ENCODE measurements at regions not wholly inside any gene's neighbourhood (a gene's known extent, or its start where the extent isn't known, plus 50 kb on each side); places are given as distances from the start of the nearest gene placed in this dataset.
"Not testable (repeated sequence)": the region's sequence is repeated elsewhere in the genome, so short reads cannot be mapped to it uniquely, and the experiment has no call there.

DNA sequence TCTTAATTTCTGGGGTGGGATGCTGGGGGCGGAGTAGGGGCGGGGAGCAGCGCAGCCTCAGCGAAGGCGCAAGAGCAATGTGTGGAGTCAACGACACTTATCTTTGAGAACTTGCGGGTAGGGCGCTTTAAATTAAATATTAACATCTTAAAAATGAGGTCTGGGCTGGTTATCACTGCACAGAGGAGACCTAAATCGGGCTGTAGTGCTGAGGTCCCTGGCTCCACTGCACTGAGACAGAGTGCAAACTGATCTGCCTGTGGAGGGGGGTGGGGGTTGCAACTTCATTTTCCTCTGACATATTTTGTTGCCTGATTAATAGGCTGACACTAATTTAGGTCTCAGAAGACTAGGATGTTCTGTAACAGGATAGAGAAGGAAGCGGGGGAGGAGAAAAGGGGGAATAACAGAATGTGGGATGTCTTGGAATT is 253.0 kb upstream of the FANCL start:
- ChIA-PET CTCF (no interaction called here), POLR2A (no interaction called here)
- no peak for ATAC-seq
- no peak for DNase-seq
- H3K4me3 Mint-ChIP-seq = no peak overlapping the region
- no peaks in the 10 kb centered on the region for H3K9me3 Mint-ChIP-seq (ENCODE audit: low read depth)
- no peaks in the 10 kb centered on the region for H3K36me3 Mint-ChIP-seq (ENCODE audit: low read depth)
- intact Hi-C loops (cut with DNase I, micrococcal nuclease) = no loop called here
- H3K27me3 Mint-ChIP-seq = no peaks in the 10 kb centered on the region
- no peak overlapping the region for H3K27ac Mint-ChIP-seq
- H3K4me1 Mint-ChIP-seq = no peaks in the 10 kb centered on the region

DNA sequence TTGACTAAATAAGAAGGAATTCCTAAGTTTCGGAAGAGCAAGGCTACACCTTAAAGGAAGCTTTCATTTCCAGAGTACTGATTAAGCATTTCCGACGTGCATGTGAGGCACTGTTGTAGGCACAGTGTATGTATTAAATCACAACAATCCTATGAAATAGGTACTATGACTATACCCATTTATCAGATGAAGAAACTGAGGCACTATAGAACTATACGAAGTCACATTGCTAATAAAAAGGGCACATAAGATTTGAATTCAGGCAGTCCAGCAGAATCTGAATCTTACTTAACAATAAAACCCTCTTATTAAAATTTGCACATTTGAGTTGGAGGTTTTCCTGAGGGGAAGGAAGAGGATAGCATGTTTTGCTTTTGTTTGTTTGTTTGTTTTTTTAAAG is 243.5 kb upstream of the FANCL start:
- H3K36me3 Mint-ChIP-seq (ENCODE audit: low read depth) = no peaks in the 10 kb centered on the region
- no peaks in the 10 kb centered on the region for H3K27me3 Mint-ChIP-seq
- no peak overlapping the region for H3K27ac Mint-ChIP-seq
- DNase-seq (no peak), ATAC-seq (no peak)
- intact Hi-C loops (cut with DNase I, micrococcal nuclease) = no loop called here
- ChIA-PET CTCF (no interaction called here), POLR2A (no interaction called here)
- no peaks in the 10 kb centered on the region for H3K9me3 Mint-ChIP-seq (ENCODE audit: low read depth)
- H3K4me3 Mint-ChIP-seq = no peak overlapping the region
- H3K4me1 Mint-ChIP-seq = no peaks in the 10 kb centered on the region

DNA sequence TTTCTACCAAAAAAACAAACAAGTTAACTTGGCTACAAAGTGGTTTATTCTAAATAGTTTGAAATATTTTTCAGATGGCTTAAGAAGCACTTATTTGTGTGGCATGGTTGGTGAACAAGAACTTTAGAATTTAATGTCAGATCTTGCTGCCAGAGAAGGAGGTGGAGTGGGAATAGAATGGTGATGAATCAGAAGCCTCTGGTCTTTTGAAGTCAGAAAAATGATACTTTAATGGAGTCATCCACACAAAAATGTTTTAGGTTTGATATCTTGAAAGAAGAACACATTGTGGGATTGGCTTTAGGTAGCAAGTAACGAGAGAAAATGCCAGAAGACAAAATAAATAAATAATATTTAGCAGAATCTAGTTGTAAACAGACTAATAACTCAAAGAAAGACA is 243.1 kb upstream of the FANCL start:
- CTCF ChIA-PET = no interaction called here
- intact Hi-C loops (cut with DNase I, micrococcal nuclease) = no loop called here
- no peaks in the 10 kb centered on the region for H3K4me1 Mint-ChIP-seq
- POLR2A ChIA-PET = no interaction called here
- no peaks in the 10 kb centered on the region for H3K9me3 Mint-ChIP-seq (ENCODE audit: low read depth)
- ATAC-seq = no peak
- no peaks in the 10 kb centered on the region for H3K27me3 Mint-ChIP-seq
- H3K4me3 Mint-ChIP-seq = no peak overlapping the region
- H3K36me3 Mint-ChIP-seq (ENCODE audit: low read depth) = no peaks in the 10 kb centered on the region
- DNase-seq = no peak
- H3K27ac Mint-ChIP-seq = no peak overlapping the region

DNA sequence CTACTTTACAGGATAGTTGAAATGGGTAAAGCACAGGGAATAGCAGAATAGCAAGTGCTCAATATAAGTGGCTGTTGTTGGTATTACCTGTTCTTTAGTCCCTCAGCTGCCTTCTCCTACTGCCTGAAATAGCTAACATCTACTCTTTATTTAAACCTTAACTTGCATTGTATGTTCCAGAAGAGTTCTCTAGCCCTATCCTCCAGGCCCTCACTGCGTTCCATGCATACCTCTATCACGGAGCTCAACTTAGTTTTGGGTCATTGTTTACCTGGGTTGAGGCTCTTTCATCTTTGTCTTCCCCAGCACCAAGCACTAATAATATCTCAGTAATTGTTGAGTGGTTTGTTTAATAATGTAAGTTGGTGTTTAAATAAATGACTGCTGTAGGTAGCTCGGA is 242.2 kb upstream of the FANCL start:
- POLR2A ChIA-PET = no interaction called here
- Mint-ChIP-seq H3K36me3 (ENCODE audit: low read depth) (no peaks in the 10 kb centered on the region), H3K4me1 (no peaks in the 10 kb centered on the region), H3K9me3 (ENCODE audit: low read depth) (no peaks in the 10 kb centered on the region), H3K4me3 (no peak overlapping the region), H3K27ac (no peak overlapping the region), H3K27me3 (no peaks in the 10 kb centered on the region)
- ATAC-seq (no peak), DNase-seq (no peak)
- CTCF ChIA-PET = no interaction called here
- intact Hi-C loops (cut with DNase I, micrococcal nuclease) = no loop called here

DNA sequence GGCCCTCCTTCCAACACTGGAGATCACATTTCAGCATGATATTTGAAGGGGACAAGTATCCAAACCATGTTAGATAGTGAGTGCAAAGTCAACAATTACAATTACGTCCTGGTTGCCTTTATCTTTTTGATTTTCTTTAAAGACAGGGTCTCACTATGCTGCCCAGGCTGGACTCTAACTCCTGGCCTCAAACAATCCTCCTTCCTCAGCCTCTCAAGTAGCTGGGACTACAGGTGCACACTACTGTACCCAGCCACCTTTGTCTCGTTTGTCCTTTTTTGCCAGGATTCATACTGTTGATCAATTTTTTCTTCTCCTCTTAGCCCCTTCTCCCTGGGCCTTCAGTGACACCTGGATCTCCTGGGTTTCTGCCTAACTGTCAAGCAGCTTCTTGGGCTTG is 240.5 kb upstream of the FANCL start:
- H3K4me3 Mint-ChIP-seq = no peak overlapping the region
- H3K4me1 Mint-ChIP-seq = no peaks in the 10 kb centered on the region
- H3K36me3 Mint-ChIP-seq (ENCODE audit: low read depth) = no peaks in the 10 kb centered on the region
- ATAC-seq (no peak), DNase-seq (no peak)
- H3K27ac Mint-ChIP-seq = no peak overlapping the region
- no peaks in the 10 kb centered on the region for H3K9me3 Mint-ChIP-seq (ENCODE audit: low read depth)
- CTCF ChIA-PET = no interaction called here
- POLR2A ChIA-PET = no interaction called here
- H3K27me3 Mint-ChIP-seq = no peaks in the 10 kb centered on the region
- intact Hi-C loops (cut with DNase I, micrococcal nuclease) = no loop called here

DNA sequence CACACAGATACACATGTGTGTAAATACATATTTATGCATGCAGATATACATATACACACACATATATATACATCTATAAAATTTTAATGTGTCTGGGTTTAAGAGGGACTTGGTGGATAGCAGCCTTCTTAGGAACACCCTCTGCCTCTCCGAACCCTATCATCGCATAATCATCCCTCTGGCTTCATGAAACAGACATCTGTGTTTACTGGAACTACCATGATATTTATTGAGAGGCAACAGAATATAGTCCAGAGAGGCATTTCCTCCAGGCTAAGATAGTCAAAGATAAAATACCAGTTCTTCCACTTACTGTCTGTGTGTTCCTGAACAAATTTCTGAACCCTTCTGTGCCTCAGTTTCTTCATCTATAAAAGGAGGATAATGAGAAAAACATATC is 239.0 kb upstream of the FANCL start:
- H3K4me1 Mint-ChIP-seq = no peaks in the 10 kb centered on the region
- intact Hi-C loops (cut with DNase I, micrococcal nuclease) = no loop called here
- no peak for ATAC-seq
- H3K4me3 Mint-ChIP-seq = no peak overlapping the region
- no peaks in the 10 kb centered on the region for H3K9me3 Mint-ChIP-seq (ENCODE audit: low read depth)
- ChIA-PET CTCF (no interaction called here), POLR2A (no interaction called here)
- no peaks in the 10 kb centered on the region for H3K36me3 Mint-ChIP-seq (ENCODE audit: low read depth)
- DNase-seq = no peak
- no peak overlapping the region for H3K27ac Mint-ChIP-seq
- no peaks in the 10 kb centered on the region for H3K27me3 Mint-ChIP-seq

DNA sequence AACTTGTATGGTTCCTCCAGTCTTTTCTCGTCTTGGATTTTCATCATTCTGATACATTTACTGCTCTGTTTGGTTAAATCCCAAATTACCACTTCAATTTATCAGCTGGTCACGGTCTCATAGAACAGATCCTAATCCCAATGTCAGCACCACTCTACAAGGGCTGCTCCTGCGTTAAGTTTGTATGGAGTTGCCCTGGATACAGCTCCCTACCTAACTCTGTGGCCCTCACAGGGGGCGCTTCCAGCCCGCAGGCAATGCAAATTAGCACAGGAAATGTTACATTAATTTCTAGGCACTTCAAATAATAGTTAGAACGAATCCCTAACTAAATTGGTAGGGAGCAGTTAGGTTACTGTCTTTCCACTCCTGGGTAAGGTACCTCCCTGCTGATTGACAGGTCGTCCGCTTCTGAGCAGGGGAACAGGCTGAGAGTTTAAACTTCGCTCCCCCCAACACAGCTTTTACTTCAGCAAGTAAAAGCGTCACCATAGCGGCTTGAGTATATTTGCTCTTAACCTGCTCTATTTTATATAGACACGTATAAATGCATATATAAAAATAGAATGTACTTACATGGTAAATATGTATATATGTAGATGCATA is 238.5 kb upstream of the FANCL start:
- no peaks in the 10 kb centered on the region for H3K9me3 Mint-ChIP-seq (ENCODE audit: low read depth)
- no peaks in the 10 kb centered on the region for H3K36me3 Mint-ChIP-seq (ENCODE audit: low read depth)
- no peak for ATAC-seq
- intact Hi-C loops (cut with DNase I, micrococcal nuclease) = no loop called here
- POLR2A ChIA-PET = no interaction called here
- H3K27ac Mint-ChIP-seq = no peak overlapping the region
- H3K4me3 Mint-ChIP-seq = no peak overlapping the region
- H3K4me1 Mint-ChIP-seq = no peaks in the 10 kb centered on the region
- CTCF ChIA-PET = no interaction called here
- H3K27me3 Mint-ChIP-seq = no peaks in the 10 kb centered on the region
- DNase-seq = no peak

DNA sequence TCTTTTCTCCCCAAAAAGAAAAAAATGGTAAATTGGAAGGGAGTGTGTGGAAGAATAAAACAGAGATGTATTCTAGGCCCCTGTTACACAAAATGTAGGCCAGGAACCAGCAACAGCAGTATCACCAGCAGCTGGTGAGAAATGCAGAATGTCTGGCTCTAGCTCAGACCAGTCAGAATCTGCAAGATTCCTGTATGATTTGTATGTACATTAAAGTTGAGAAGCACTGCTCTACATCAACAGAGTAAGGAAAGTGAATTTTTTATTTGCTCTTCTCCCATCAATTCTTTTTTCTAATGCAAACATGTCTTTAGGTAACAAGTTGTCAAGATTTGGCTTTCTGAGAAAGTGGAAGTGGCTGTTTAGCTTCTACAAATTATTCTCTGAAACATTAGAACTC is 235.4 kb upstream of the FANCL start:
- H3K36me3 Mint-ChIP-seq (ENCODE audit: low read depth) = no peaks in the 10 kb centered on the region
- ChIA-PET CTCF (no interaction called here), POLR2A (no interaction called here)
- H3K9me3 Mint-ChIP-seq (ENCODE audit: low read depth) = no peaks in the 10 kb centered on the region
- intact Hi-C loops (cut with DNase I, micrococcal nuclease) = no loop called here
- DNase-seq = no peak
- no peaks in the 10 kb centered on the region for H3K4me1 Mint-ChIP-seq
- no peak overlapping the region for H3K4me3 Mint-ChIP-seq
- ATAC-seq = no peak
- H3K27me3 Mint-ChIP-seq = no peaks in the 10 kb centered on the region
- H3K27ac Mint-ChIP-seq = no peak overlapping the region

DNA sequence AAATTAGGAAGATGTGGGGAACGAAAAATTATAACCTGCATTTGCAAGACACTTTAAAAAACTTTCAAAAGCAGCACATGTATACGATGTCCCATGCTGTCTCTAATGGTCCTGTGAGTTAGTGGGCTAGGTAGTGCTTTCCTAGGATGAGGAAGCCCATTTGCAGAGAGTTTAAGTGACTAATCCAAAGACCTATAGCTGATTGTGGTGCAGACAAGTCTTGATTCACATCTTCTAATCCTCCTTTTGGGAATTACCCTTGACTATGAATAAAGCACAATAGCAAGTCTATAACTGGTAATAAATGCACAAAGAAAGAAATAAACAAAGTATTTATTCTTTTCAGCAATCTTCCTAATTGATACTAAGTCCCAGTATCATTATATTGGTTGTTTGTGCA is 234.6 kb upstream of the FANCL start:
- CTCF ChIA-PET = no interaction called here
- Mint-ChIP-seq H3K27ac (no peak overlapping the region), H3K4me3 (no peak overlapping the region), H3K36me3 (ENCODE audit: low read depth) (no peaks in the 10 kb centered on the region), H3K9me3 (ENCODE audit: low read depth) (no peaks in the 10 kb centered on the region), H3K27me3 (no peaks in the 10 kb centered on the region), H3K4me1 (no peaks in the 10 kb centered on the region)
- POLR2A ChIA-PET = no interaction called here
- ATAC-seq (no peak), DNase-seq (no peak)
- intact Hi-C loops (cut with DNase I, micrococcal nuclease) = no loop called here

DNA sequence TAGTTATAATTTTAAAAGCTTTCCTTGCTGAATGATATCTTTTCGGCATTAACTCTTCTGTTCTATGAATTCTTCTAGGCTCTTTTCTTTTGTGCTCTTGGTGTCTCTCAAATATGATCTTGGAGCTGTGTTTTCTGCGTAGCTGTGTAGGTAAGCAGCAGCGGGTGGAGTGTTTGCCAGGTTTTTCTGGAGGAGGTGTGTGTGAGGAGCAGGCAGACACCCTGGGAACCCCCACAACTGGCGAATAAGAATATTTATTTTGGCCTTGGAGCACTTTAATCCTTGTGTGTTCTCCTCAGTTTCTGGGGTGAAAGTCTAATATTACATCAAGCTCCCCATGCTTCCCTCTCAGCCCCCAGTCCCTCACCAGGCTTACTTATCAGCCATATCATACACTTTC is 232.0 kb upstream of the FANCL start:
- Mint-ChIP-seq H3K9me3 (ENCODE audit: low read depth) (no peaks in the 10 kb centered on the region), H3K4me1 (no peaks in the 10 kb centered on the region), H3K4me3 (no peak overlapping the region), H3K27me3 (no peaks in the 10 kb centered on the region), H3K36me3 (ENCODE audit: low read depth) (no peaks in the 10 kb centered on the region), H3K27ac (no peak overlapping the region)
- CTCF ChIA-PET = interaction anchor here (0.5 kb wide), 1 partner anchor 10 kb away, joined by 3 read pairs; no protein-coding TSS in a partner anchor
- POLR2A ChIA-PET = no interaction called here
- no peak for DNase-seq
- ATAC-seq = no peak
- intact Hi-C loops (cut with DNase I, micrococcal nuclease) = no loop called here

DNA sequence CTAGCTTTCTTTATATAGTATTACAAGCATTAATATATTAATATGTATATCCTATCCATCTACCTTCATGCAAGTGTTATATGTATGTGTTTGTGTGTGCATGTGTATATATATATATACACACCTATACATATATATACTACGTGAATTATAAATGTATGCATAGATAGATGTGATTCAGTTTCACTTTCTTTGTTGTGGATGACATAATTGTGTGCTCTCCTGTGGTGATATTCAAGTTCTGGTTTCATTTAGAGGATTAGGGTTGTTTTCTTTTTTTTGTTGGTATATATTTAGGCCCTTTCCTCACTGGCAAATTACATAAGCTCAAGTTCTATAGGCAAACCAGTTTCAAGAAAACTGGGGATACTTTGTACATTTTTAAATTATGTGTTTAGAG is 225.7 kb upstream of the FANCL start:
- intact Hi-C loops (cut with DNase I, micrococcal nuclease) = no loop called here
- DNase-seq = no peak
- Mint-ChIP-seq H3K27ac (no peak overlapping the region), H3K9me3 (ENCODE audit: low read depth) (no peaks in the 10 kb centered on the region), H3K27me3 (no peaks in the 10 kb centered on the region), H3K4me3 (no peak overlapping the region), H3K4me1 (peaks cover 2% of the 10 kb centered on the region), H3K36me3 (ENCODE audit: low read depth) (no peaks in the 10 kb centered on the region)
- ChIA-PET POLR2A (interaction anchor here (0.7 kb wide), 1 partner anchor 555 kb away, joined by 3 read pairs; no protein-coding TSS in a partner anchor), CTCF (no interaction called here)
- ATAC-seq = peak; percentile 53

DNA sequence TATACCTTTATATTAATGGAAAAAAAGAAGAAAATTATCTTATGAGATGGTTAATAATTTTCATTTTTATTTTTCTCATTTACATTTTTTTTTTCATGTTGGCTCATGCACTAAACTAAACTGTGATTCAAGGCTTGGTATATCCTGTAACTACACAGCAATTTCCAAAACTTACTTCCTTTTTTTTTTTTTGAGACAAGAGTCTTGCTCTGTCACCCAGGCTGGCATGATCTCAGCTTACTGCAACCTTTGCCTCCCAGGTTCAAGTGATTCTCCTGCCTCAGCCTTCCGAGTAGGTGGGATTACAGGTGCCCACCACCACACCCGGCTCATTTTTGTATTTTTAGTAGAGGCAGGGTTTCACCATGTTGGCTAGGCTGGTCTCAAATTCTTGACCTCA is 224.9 kb upstream of the FANCL start:
- CTCF ChIA-PET; H3K36me3 Mint-ChIP-seq (ENCODE audit: low read depth); ATAC-seq; DNase-seq; intact Hi-C loops (cut with DNase I, micrococcal nuclease); H3K9me3 Mint-ChIP-seq (ENCODE audit: low read depth); H3K27me3 Mint-ChIP-seq; H3K4me3 Mint-ChIP-seq; H3K4me1 Mint-ChIP-seq; H3K27ac Mint-ChIP-seq: not testable (repeated sequence)
- POLR2A ChIA-PET = interaction anchor here (0.7 kb wide), 1 partner anchor 555 kb away, joined by 3 read pairs; no protein-coding TSS in a partner anchor

DNA sequence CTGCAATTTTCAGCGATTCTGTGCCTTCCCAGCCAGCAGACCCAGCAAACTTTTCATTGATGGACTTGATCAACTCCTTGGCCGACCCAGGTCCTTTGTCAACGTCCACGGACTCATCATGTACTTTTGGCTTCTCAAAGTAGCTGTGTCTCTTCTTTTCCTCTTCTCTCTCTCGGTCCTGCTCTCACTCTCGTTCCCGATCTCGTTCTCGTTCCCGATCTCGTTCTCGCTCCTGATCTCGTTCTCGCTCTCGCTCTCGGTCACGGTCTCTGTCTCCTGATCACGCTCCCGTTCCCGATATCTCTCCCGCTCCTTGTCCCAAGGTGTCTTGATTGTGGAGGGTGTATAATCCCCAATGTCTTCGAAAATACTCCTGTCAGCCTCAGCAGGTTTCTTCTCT is 219.5 kb upstream of the FANCL start:
- H3K27me3 Mint-ChIP-seq = peaks cover 3% of the 10 kb centered on the region
- ChIA-PET CTCF (no interaction called here), POLR2A (no interaction called here)
- ATAC-seq (no peak), DNase-seq (no peak)
- intact Hi-C loops (cut with DNase I, micrococcal nuclease) = no loop called here
- no peak overlapping the region for H3K27ac Mint-ChIP-seq
- no peaks in the 10 kb centered on the region for H3K4me1 Mint-ChIP-seq
- H3K9me3 Mint-ChIP-seq (ENCODE audit: low read depth) = no peaks in the 10 kb centered on the region
- H3K36me3 Mint-ChIP-seq (ENCODE audit: low read depth) = no peaks in the 10 kb centered on the region
- no peak overlapping the region for H3K4me3 Mint-ChIP-seq
